Stimulated activated memory B cell treated with anti-CD40 and anti-IgM and Interleukin-4, amounts not matched to agents 10 μg/mL and 1 μg/mL and 100 μg/mL, for 72 hours (primary cell): ENCODE measurements at regions not wholly inside any gene's neighbourhood (a gene's known extent, or its start where the extent isn't known, plus 50 kb on each side); places are given as distances from the start of the nearest gene placed in this dataset.

ENCODE experiments used
- ATAC-seq: fragments of 150-1000 bp; cut with Tn5 transposase; 2 replicates; pipeline ENCODE4 v1.10.0; 2021
- H3K27ac Mint-ChIP-seq: one replicate; pipeline ENCODE4 v1.8.0; 2022; ENCODE audit warnings: mild to moderate bottlenecking, mixed read lengths
- H3K27me3 Mint-ChIP-seq: one replicate; pipeline ENCODE4 v1.8.0; 2022; ENCODE audit warnings: mixed read lengths
- H3K36me3 Mint-ChIP-seq: one replicate; pipeline ENCODE4 v1.8.0; 2022; ENCODE audit warnings: mixed read lengths
- H3K4me1 Mint-ChIP-seq: one replicate; pipeline ENCODE4 v1.8.0; 2022; ENCODE audit warnings: mixed read lengths
- H3K4me3 Mint-ChIP-seq: one replicate; pipeline ENCODE4 v1.8.0; 2022; ENCODE audit warnings: mild to moderate bottlenecking, moderate library complexity, mixed read lengths
- H3K9me3 Mint-ChIP-seq: one replicate; pipeline ENCODE4 v1.8.0; 2022; ENCODE audit warnings: mixed read lengths

DNA sequence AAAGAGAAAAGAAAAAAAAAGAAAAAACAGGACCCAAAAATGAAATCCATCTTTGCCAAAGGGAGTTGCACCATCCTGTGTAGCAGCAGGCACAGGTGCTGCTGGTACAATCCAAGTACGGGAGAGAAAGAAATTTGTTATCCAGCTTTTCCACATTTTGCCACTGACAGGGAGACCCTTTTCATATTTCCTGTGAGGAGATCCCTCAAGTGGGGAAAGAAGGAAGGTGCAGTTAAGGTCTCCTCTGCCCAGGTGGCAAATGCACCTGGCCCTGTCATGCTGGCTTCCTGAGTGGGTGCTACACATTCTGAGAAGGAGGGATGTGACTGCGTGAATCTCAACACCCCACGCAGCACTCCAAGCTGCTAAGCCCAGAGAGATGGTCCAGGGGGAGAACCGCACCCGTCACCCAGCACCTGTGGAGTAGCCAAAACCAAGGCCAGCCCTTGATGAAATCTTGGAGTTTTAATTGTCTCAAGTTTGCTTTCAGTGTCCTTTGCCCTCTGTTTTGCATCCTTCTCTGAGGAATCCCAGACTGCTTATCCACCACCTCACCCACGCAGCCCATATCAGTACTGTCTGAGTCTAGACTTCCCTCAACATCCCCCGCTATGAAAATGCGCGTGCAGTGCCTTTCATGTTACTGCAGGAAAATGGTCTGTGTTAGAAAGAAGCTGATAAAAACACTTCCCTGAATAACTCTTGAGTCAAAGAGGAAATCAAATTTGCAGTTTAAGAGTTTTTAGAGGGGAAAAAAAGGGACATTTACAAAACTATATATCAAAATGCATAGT, 141.9 kb upstream of the THBS1 start:
- Mint-ChIP-seq H3K27ac (no peak overlapping the region), H3K9me3 (peaks cover 2% of the 10 kb centered on the region), H3K36me3 (no peaks in the 10 kb centered on the region), H3K4me1 (no peaks in the 10 kb centered on the region), H3K27me3 (peaks cover 10% of the 10 kb centered on the region), H3K4me3 (no peak overlapping the region)
- ATAC-seq: no peak

- peaks cover 6% of the 10 kb centered on the region for H3K27me3 Mint-ChIP-seq
- ATAC-seq: no peak
- H3K27ac Mint-ChIP-seq: no peak overlapping the region
These were observed 138.0 kb upstream of the THBS1 start for GRCh38 chr15:39442898-39443297.

GRCh38 chr15:39443659-39444219, 137.1 kb upstream of the THBS1 start:
- no peaks in the 10 kb centered on the region for H3K4me1 Mint-ChIP-seq
- no peaks in the 10 kb centered on the region for H3K9me3 Mint-ChIP-seq
- H3K27ac Mint-ChIP-seq: no peak overlapping the region
- H3K4me3 Mint-ChIP-seq: no peak overlapping the region
- ATAC-seq: no peak
- H3K27me3 Mint-ChIP-seq: peaks cover 6% of the 10 kb centered on the region
- no peaks in the 10 kb centered on the region for H3K36me3 Mint-ChIP-seq

More at GRCh38 chr15:39442898-39443297, 138.0 kb upstream of the THBS1 start:
- Mint-ChIP-seq H3K4me3 (no peak overlapping the region), H3K4me1 (no peaks in the 10 kb centered on the region), H3K36me3 (no peaks in the 10 kb centered on the region), H3K9me3 (no peaks in the 10 kb centered on the region)

- H3K9me3 Mint-ChIP-seq: no peaks in the 10 kb centered on the region
- no peak overlapping the region for H3K4me3 Mint-ChIP-seq
- peaks cover 6% of the 10 kb centered on the region for H3K27me3 Mint-ChIP-seq
- H3K4me1 Mint-ChIP-seq: no peaks in the 10 kb centered on the region
- no peak for ATAC-seq
- H3K27ac Mint-ChIP-seq: no peak overlapping the region
- H3K36me3 Mint-ChIP-seq: no peaks in the 10 kb centered on the region
These were observed 136.0 kb upstream of the THBS1 start for GRCh38 chr15:39444735-39445470.

DNA sequence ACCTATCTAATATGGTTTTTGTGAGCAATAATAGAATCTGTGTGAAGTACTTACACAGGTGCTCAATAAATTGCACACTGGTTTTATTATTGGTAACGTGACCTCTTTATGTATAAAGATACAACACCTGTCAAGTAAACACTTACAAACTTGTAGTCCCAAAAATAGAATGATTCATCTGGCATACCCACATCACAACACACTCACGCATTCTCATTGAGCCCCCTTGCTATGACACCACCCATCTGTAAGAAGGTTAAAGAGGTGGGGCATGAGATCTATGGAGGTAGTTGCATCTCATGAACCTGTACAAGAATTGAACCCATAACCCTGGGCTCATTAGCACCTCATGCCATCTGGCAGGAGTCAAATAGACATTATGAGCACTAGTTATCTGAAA, 134.9 kb upstream of the THBS1 start:
- H3K4me1 Mint-ChIP-seq: no peaks in the 10 kb centered on the region
- H3K4me3 Mint-ChIP-seq: no peak overlapping the region
- H3K9me3 Mint-ChIP-seq: no peaks in the 10 kb centered on the region
- no peak overlapping the region for H3K27ac Mint-ChIP-seq
- H3K36me3 Mint-ChIP-seq: no peaks in the 10 kb centered on the region
- ATAC-seq: no peak
- peaks cover 6% of the 10 kb centered on the region for H3K27me3 Mint-ChIP-seq

DNA sequence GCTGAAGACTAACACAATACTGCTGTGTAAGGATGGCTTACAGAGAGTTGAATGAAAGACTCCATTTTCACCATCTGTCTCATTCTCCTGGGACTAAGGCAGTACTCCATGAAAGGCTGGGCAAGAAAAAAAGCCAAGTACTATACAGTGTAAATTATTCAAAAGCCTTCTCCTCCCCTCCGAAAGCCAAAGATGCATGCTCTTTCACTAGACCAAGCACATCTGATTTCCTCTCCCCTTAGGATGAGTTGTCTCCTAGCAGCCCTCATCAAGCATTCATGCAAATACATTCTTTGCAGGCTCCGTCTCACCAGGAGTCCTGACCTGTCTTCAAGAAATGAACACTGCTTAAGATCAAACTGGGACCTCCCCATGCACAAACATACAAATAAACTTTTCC, 133.5 kb upstream of the THBS1 start:
- Mint-ChIP-seq H3K4me1 (no peaks in the 10 kb centered on the region), H3K27me3 (no peaks in the 10 kb centered on the region), H3K27ac (no peak overlapping the region), H3K36me3 (no peaks in the 10 kb centered on the region), H3K9me3 (no peaks in the 10 kb centered on the region), H3K4me3 (no peak overlapping the region)
- no peak for ATAC-seq

DNA sequence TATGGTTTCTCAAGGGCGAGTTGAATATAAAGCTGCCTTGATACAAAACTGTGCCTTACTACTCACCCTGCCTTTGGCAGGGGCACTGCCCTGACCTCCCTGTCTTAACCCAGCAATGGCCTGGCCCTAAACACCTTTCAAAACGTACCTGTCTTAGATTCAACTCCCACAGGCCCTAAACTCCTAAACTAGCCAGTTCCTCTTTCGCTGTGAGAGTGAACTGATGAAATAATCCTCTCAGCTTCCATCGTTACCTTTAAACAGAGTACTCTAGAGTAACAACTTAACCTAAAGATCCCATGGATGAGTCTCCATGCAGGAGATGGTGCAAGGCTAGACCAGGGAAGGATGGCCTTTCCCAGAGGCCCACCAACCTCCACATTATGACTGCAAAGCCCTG, 133.0 kb upstream of the THBS1 start:
- Mint-ChIP-seq H3K27ac (no peak overlapping the region), H3K27me3 (no peaks in the 10 kb centered on the region), H3K4me3 (no peak overlapping the region), H3K9me3 (no peaks in the 10 kb centered on the region), H3K36me3 (no peaks in the 10 kb centered on the region), H3K4me1 (no peaks in the 10 kb centered on the region)
- ATAC-seq: no peak

GRCh38 chr15:39448409-39448808, 132.5 kb upstream of the THBS1 start:
- no peaks in the 10 kb centered on the region for H3K4me1 Mint-ChIP-seq
- no peak overlapping the region for H3K4me3 Mint-ChIP-seq
- H3K36me3 Mint-ChIP-seq: no peaks in the 10 kb centered on the region
- no peak overlapping the region for H3K27ac Mint-ChIP-seq
- no peak for ATAC-seq
- H3K27me3 Mint-ChIP-seq: no peaks in the 10 kb centered on the region
- no peaks in the 10 kb centered on the region for H3K9me3 Mint-ChIP-seq

GRCh38 chr15:39451121-39451688, 129.7 kb upstream of the THBS1 start:
- ATAC-seq: no peak
- Mint-ChIP-seq H3K27me3 (no peaks in the 10 kb centered on the region), H3K9me3 (no peaks in the 10 kb centered on the region), H3K36me3 (no peaks in the 10 kb centered on the region), H3K27ac (no peak overlapping the region), H3K4me3 (no peak overlapping the region), H3K4me1 (no peaks in the 10 kb centered on the region)

DNA sequence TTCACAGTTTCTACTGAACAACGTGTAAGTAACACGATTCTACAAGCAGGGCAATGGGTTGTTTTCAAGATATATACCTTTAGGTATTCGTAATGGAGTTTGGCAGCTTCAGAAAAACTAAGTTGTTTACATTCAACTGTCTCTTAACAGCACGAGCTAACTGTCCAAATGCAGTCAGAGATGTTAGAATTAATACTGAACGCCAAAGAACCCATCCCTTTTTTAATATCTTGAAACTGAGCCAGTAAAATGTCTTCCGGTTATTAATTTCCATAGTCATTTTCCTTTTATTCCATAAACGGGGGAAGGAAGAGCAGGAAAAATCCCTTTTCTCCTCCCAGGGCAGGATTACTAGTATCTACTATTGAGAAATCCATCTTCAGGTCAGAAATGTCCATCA, 129.0 kb upstream of the THBS1 start:
- Mint-ChIP-seq H3K27me3 (no peaks in the 10 kb centered on the region), H3K9me3 (no peaks in the 10 kb centered on the region)

DNA sequence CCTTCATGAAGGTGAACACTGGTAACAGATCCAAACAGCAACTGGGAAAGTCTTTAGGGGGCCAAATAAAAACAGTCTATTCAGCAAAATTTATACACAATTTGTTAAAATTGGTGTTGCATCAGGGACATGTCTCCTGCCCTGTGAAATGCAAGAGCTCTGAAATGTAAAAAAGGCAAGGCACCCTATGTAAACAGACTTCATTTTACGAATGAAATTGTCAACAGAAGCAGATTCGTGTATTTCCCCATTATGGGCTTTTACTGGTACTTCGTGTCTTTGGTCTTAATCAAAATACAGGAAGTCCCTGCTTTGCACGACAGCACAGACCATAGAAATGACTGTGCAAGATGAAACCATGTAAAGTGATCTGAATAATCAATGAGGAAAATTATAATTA, 127.3 kb upstream of the THBS1 start:
- no peaks in the 10 kb centered on the region for H3K9me3 Mint-ChIP-seq
- no peak overlapping the region for H3K27ac Mint-ChIP-seq
- no peaks in the 10 kb centered on the region for H3K27me3 Mint-ChIP-seq
- no peaks in the 10 kb centered on the region for H3K36me3 Mint-ChIP-seq
- peak; percentile 75 for ATAC-seq
- no peaks in the 10 kb centered on the region for H3K4me1 Mint-ChIP-seq
- H3K4me3 Mint-ChIP-seq: no peak overlapping the region

More for the DNA sequence above, 129.0 kb upstream of the THBS1 start:
- Mint-ChIP-seq H3K27ac (no peak overlapping the region), H3K36me3 (no peaks in the 10 kb centered on the region), H3K4me1 (no peaks in the 10 kb centered on the region), H3K4me3 (no peak overlapping the region)
- no peak for ATAC-seq

- no peak for ATAC-seq
- no peak overlapping the region for H3K27ac Mint-ChIP-seq
- no peaks in the 10 kb centered on the region for H3K4me1 Mint-ChIP-seq
- H3K4me3 Mint-ChIP-seq: no peak overlapping the region
- H3K27me3 Mint-ChIP-seq: no peaks in the 10 kb centered on the region
- no peaks in the 10 kb centered on the region for H3K9me3 Mint-ChIP-seq
- no peaks in the 10 kb centered on the region for H3K36me3 Mint-ChIP-seq
These were observed 126.5 kb upstream of the THBS1 start for GRCh38 chr15:39454189-39454986.

DNA sequence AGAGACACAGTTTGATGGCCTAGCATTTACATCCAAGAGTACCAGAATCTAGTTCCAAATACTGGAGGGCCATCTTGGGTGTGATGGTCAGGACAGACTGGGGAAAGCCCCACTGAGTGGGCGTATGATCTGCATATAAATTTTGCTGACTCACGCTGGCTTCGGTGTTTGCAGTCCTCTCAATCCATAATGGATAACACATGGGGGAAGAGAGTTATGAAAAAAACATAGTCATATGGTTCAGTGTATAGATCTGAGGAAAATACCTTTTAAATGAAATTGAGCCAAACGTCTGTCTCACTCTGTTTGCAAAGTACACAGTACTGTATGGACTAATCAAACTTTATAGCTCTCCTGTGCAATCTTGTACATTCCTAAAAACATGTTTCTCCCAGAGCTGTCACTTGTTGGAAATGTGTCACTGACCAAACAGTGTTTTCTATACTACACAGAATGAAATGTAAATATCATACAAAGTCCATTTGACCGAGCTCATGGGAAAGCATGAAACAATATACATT, 125.3 kb upstream of the THBS1 start:
- ATAC-seq: peak; percentile 32
- no peak overlapping the region for H3K27ac Mint-ChIP-seq
- no peaks in the 10 kb centered on the region for H3K36me3 Mint-ChIP-seq
- H3K4me3 Mint-ChIP-seq: no peak overlapping the region
- H3K4me1 Mint-ChIP-seq: no peaks in the 10 kb centered on the region
- no peaks in the 10 kb centered on the region for H3K9me3 Mint-ChIP-seq
- no peaks in the 10 kb centered on the region for H3K27me3 Mint-ChIP-seq

GRCh38 chr15:39456159-39456558, 124.7 kb upstream of the THBS1 start:
- Mint-ChIP-seq H3K9me3 (no peaks in the 10 kb centered on the region), H3K4me1 (no peaks in the 10 kb centered on the region), H3K27me3 (no peaks in the 10 kb centered on the region), H3K4me3 (no peak overlapping the region), H3K36me3 (no peaks in the 10 kb centered on the region), H3K27ac (no peak overlapping the region)
- ATAC-seq: no peak
